ENCODE measurements at regions not wholly inside any gene's neighbourhood (a gene's known extent, or its start where the extent isn't known, plus 50 kb on each side); places are given as distances from the start of the nearest gene placed in this dataset.
"Not testable (repeated sequence)": the region's sequence is repeated elsewhere in the genome, so short reads cannot be mapped to it uniquely, and the experiment has no call there.

GRCh38 chr10:61818251-61818650 is 83.2 kb upstream of the ARID5B start:
- FAIRE-seq; DNase-seq (ENCODE audit: insufficient read length, low spot score): not testable (repeated sequence)

GRCh38 chr10:61819208-61819607 is 82.3 kb upstream of the ARID5B start:
- no peak for DNase-seq (ENCODE audit: insufficient read length, low spot score)
- no peak for FAIRE-seq
- no peak for TF ChIP-seq CTCF (IDR thresholded peaks at IDR 0.05; ENCODE audit: insufficient read depth, missing control alignments)

- TF ChIP-seq CTCF (IDR thresholded peaks at IDR 0.05; ENCODE audit: insufficient read depth, missing control alignments), result no peak
Observed at GRCh38 chr10:61821153-61821552, 80.3 kb upstream of the ARID5B start.

GRCh38 chr10:61821693-61822092 is 79.8 kb upstream of the ARID5B start:
- FAIRE-seq, result no peak
- no peak for DNase-seq (ENCODE audit: insufficient read length, low spot score)
- no peak for TF ChIP-seq CTCF (IDR thresholded peaks at IDR 0.05; ENCODE audit: insufficient read depth, missing control alignments)

More at GRCh38 chr10:61821153-61821552, 80.3 kb upstream of the ARID5B start:
- FAIRE-seq (no peak), DNase-seq (ENCODE audit: insufficient read length, low spot score) (no peak)

GRCh38 chr10:61822096-61822495 is 79.4 kb upstream of the ARID5B start:
- no peak for TF ChIP-seq CTCF (IDR thresholded peaks at IDR 0.05; ENCODE audit: insufficient read depth, missing control alignments)
- FAIRE-seq, result no peak
- no peak for DNase-seq (ENCODE audit: insufficient read length, low spot score)

- FAIRE-seq, result no peak
- no peak for DNase-seq (ENCODE audit: insufficient read length, low spot score)
Observed at GRCh38 chr10:61822781-61823230, 78.7 kb upstream of the ARID5B start.

GRCh38 chr10:61825001-61825400 is 76.5 kb upstream of the ARID5B start:
- no peak for DNase-seq (ENCODE audit: insufficient read length, low spot score)
- FAIRE-seq, result no peak
- TF ChIP-seq CTCF (IDR thresholded peaks at IDR 0.05; ENCODE audit: insufficient read depth, missing control alignments), result no peak

More at GRCh38 chr10:61822781-61823230, 78.7 kb upstream of the ARID5B start:
- TF ChIP-seq CTCF (IDR thresholded peaks at IDR 0.05; ENCODE audit: insufficient read depth, missing control alignments), result no peak

- no peak for TF ChIP-seq CTCF (IDR thresholded peaks at IDR 0.05; ENCODE audit: insufficient read depth, missing control alignments)
- FAIRE-seq, result no peak
- DNase-seq (ENCODE audit: insufficient read length, low spot score), result no peak
Observed at GRCh38 chr10:61825628-61826027, 75.9 kb upstream of the ARID5B start.

Measured in D721Med (cell line).